Neural progenitor cell (in vitro differentiated cells): ENCODE measurements at regions not wholly inside any gene's neighbourhood (a gene's known extent, or its start where the extent isn't known, plus 50 kb on each side); places are given as distances from the start of the nearest gene placed in this dataset.

Experiments
- DNase-seq: peaks from one replicate; pipeline ENCODE4 v3.0.0-alpha.2; 2016; ENCODE audit warnings: low spot score
- H2AFZ ChIP-seq: fragments of 200-600 bp; sonication (generic); replicated peaks from 2 replicates; pipeline ENCODE4 v1.6.1; 2016; ENCODE audit warnings: antibody characterized with exemption
- H3F3A ChIP-seq: fragments of 200-600 bp; sonication (generic); 2 replicates; pipeline ENCODE4 v1.6.1; 2016; ENCODE audit warnings: antibody characterized with exemption, low read depth
- H3K27ac ChIP-seq: fragments of 200-600 bp; sonication (generic); 2 replicates; pipeline ENCODE4 v1.5.1; 2016; ENCODE audit warnings: mild to moderate bottlenecking
- H3K27me3 ChIP-seq: fragments of 200-600 bp; sonication (generic); 2 replicates; pipeline ENCODE4 v1.6.1; 2016; ENCODE audit warnings: mild to moderate bottlenecking, moderate library complexity
- H3K36me3 ChIP-seq: fragments of 200-600 bp; sonication (generic); 2 replicates; pipeline ENCODE4 v1.5.1; 2016
- H3K4me1 ChIP-seq: fragments of 200-600 bp; sonication (generic); 2 replicates; pipeline ENCODE4 v1.6.1; 2016; ENCODE audit warnings: mixed run types
- H3K4me2 ChIP-seq: fragments of 200-600 bp; sonication (generic); 2 replicates; pipeline ENCODE4 v1.6.1; 2016
- H3K4me3 ChIP-seq: fragments of 200-600 bp; sonication (generic); 2 replicates; pipeline ENCODE4 v1.5.1; 2016
- H3K79me2 ChIP-seq: fragments of 200-600 bp; sonication (generic); 2 replicates; pipeline ENCODE4 v1.6.1; 2016; ENCODE audit warnings: low read depth
- H3K9ac ChIP-seq: fragments of 200-600 bp; sonication (generic); 2 replicates; pipeline ENCODE4 v1.6.1; 2016
- H3K9me3 ChIP-seq: fragments of 200-600 bp; sonication (generic); 2 replicates; pipeline ENCODE4 v1.5.1; 2016; ENCODE audit warnings: low read depth
- H4K20me1 ChIP-seq: fragments of 200-600 bp; sonication (generic); 2 replicates; pipeline ENCODE4 v1.6.1; 2016; ENCODE audit warnings: low read depth
- H3K27ac Mint-ChIP-seq: 3 replicates; pipeline ENCODE4 v1.8.0; 2021; ENCODE audit warnings: mixed read lengths
- H3K27me3 Mint-ChIP-seq: 2 replicates; pipeline ENCODE4 v1.8.0; 2022; ENCODE audit warnings: low read depth, mild to moderate bottlenecking, inconsistent platforms, moderate library complexity, mixed read lengths; ENCODE audit not compliant: insufficient read depth
- H3K36me3 Mint-ChIP-seq: 3 replicates; pipeline ENCODE4 v1.8.0; 2021; ENCODE audit warnings: mixed read lengths
- H3K4me1 Mint-ChIP-seq: 3 replicates; pipeline ENCODE4 v1.8.0; 2021; ENCODE audit warnings: mixed read lengths
- H3K4me3 Mint-ChIP-seq: 3 replicates; pipeline ENCODE4 v1.8.0; 2021; ENCODE audit warnings: mild to moderate bottlenecking, moderate library complexity, mixed read lengths
- H3K9me3 Mint-ChIP-seq: 3 replicates; pipeline ENCODE4 v1.8.0; 2020; ENCODE audit warnings: mixed read lengths
- CTCF ChIP-seq: fragments of 200-600 bp; sonication (generic); IDR thresholded peaks from 2 replicates; pipeline ENCODE4 v1.5.1; 2017; ENCODE audit warnings: antibody characterized with exemption, mild to moderate bottlenecking
- EZH2 ChIP-seq: fragments of 200-600 bp; sonication (generic); IDR thresholded peaks from 2 replicates; pipeline ENCODE4 v1.6.1; 2017; ENCODE audit warnings: antibody characterized with exemption, mild to moderate bottlenecking, moderate library complexity
- EZH2phosphoT487 ChIP-seq: fragments of 200-600 bp; sonication (generic); IDR thresholded peaks from 2 replicates; pipeline ENCODE4 v1.6.1; 2017; ENCODE audit warnings: antibody characterized with exemption

- Histone ChIP-seq H3K27ac (no peak overlapping the region), H2AFZ (no peak overlapping the region), H3K9me3 (no peaks in the 10 kb centered on the region), H3K4me3 (no peak overlapping the region), H3K4me1 (no peaks in the 10 kb centered on the region), H4K20me1 (no peaks in the 10 kb centered on the region), H3K27me3 (no peaks in the 10 kb centered on the region), H3K4me2 (no peak overlapping the region), H3K9ac (no peak overlapping the region), H3K36me3 (no peaks in the 10 kb centered on the region), H3K79me2 (no peaks in the 10 kb centered on the region), H3F3A (no peaks in the 10 kb centered on the region)
- Mint-ChIP-seq H3K4me3 (no peak overlapping the region), H3K27me3 (no peaks in the 10 kb centered on the region), H3K36me3 (peaks cover 7% of the 10 kb centered on the region), H3K27ac (no peak overlapping the region), H3K4me1 (peaks cover 5% of the 10 kb centered on the region), H3K9me3 (peaks cover 15% of the 10 kb centered on the region)
- TF ChIP-seq EZH2phosphoT487, result no peak
- TF ChIP-seq EZH2, result no peak
- no peak for TF ChIP-seq CTCF
- DNase-seq, result no peak
Observed at GRCh38 chr3:56942523-56942922, 117.9 kb upstream of the SPATA12 start.

DNA sequence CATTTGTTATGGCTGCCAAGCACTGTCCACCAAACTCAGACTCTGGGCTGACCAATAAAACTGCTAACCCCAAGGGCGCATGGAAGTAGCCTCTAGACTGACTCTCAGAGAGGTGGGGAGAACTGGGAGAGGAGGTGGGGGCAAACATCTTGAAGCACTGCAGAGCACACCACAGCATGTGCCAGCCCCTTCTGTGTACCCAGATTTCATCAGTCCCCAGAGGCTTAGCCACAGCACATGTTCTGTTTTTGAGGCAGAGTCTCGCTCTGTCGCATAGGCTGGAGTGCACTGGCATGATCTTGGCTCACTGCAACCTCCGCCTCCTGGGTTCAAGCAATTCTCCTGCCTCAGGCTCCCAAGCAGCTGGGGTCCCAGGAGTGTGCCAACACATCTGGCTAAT lies 119.5 kb upstream of the SPATA12 start:
- Histone ChIP-seq H3K27me3 (no peaks in the 10 kb centered on the region), H3K27ac (no peak overlapping the region), H3K36me3 (no peaks in the 10 kb centered on the region), H3F3A (no peaks in the 10 kb centered on the region), H2AFZ (no peak overlapping the region), H3K79me2 (no peaks in the 10 kb centered on the region), H3K9ac (no peak overlapping the region), H3K4me2 (no peak overlapping the region), H4K20me1 (no peaks in the 10 kb centered on the region), H3K4me1 (no peaks in the 10 kb centered on the region), H3K4me3 (no peak overlapping the region), H3K9me3 (no peaks in the 10 kb centered on the region)
- no peak for DNase-seq
- Mint-ChIP-seq H3K4me3 (no peak overlapping the region), H3K27me3 (no peaks in the 10 kb centered on the region), H3K9me3 (peaks cover 9% of the 10 kb centered on the region), H3K4me1 (peaks cover 5% of the 10 kb centered on the region), H3K36me3 (peaks cover 6% of the 10 kb centered on the region), H3K27ac (no peak overlapping the region)
- no peak for TF ChIP-seq CTCF
- no peak for TF ChIP-seq EZH2phosphoT487
- no peak for TF ChIP-seq EZH2

GRCh38 chr3:56940321-56940720 lies 120.1 kb upstream of the SPATA12 start:
- H3K4me1 ChIP-seq, result no peaks in the 10 kb centered on the region
- Mint-ChIP-seq H3K27ac (no peak overlapping the region), H3K4me1 (peaks cover 9% of the 10 kb centered on the region), H3K36me3 (peaks cover 9% of the 10 kb centered on the region), H3K4me3 (no peak overlapping the region), H3K27me3 (no peaks in the 10 kb centered on the region), H3K9me3 (peaks cover 10% of the 10 kb centered on the region)
- no peak overlapping the region for H2AFZ ChIP-seq
- H3K27me3 ChIP-seq, result no peaks in the 10 kb centered on the region
- H3F3A ChIP-seq, result no peaks in the 10 kb centered on the region
- no peak for DNase-seq
- no peak overlapping the region for H3K4me3 ChIP-seq
- no peak overlapping the region for H3K9ac ChIP-seq
- no peak overlapping the region for H3K4me2 ChIP-seq
- TF ChIP-seq EZH2, result no peak
- no peak for TF ChIP-seq EZH2phosphoT487
- H3K9me3 ChIP-seq, result no peaks in the 10 kb centered on the region
- no peaks in the 10 kb centered on the region for H4K20me1 ChIP-seq
- H3K36me3 ChIP-seq, result no peaks in the 10 kb centered on the region
- H3K79me2 ChIP-seq, result no peaks in the 10 kb centered on the region
- no peak overlapping the region for H3K27ac ChIP-seq

- Histone ChIP-seq H3K9ac (no peak overlapping the region), H3K4me3 (no peak overlapping the region), H3K79me2 (no peaks in the 10 kb centered on the region), H3K27ac (no peak overlapping the region), H3K4me1 (no peaks in the 10 kb centered on the region), H4K20me1 (no peaks in the 10 kb centered on the region), H3K27me3 (no peaks in the 10 kb centered on the region), H3F3A (no peaks in the 10 kb centered on the region), H2AFZ (no peak overlapping the region), H3K9me3 (no peaks in the 10 kb centered on the region), H3K36me3 (no peaks in the 10 kb centered on the region), H3K4me2 (no peak overlapping the region)
- Mint-ChIP-seq H3K4me1 (peaks cover 9% of the 10 kb centered on the region), H3K36me3 (peaks cover 7% of the 10 kb centered on the region), H3K4me3 (no peak overlapping the region), H3K9me3 (peaks cover 6% of the 10 kb centered on the region), H3K27ac (no peak overlapping the region), H3K27me3 (no peaks in the 10 kb centered on the region)
- TF ChIP-seq EZH2 (no peak), EZH2phosphoT487 (no peak), CTCF (no peak)
- DNase-seq, result peak; percentile 45
Observed at GRCh38 chr3:56939834-56940233, 120.6 kb upstream of the SPATA12 start.
